ENCODE measurements at regions not wholly inside any gene's neighbourhood (a gene's known extent, or its start where the extent isn't known, plus 50 kb on each side); places are given as distances from the start of the nearest gene placed in this dataset.

- TF ChIP-seq CTCF (conservative IDR thresholded peaks at IDR 0.05; ENCODE audit: low read length) (no peak), EZH2phosphoT487 (IDR thresholded peaks at IDR 0.05; ENCODE audit: borderline replicate concordance) (no peak)
Observed at GRCh38 chr9:102518324-102518723, 476.8 kb upstream of the CYLC2 start.
